Breast epithelium (tissue), 3 donors: ENCODE measurements at regions not wholly inside any gene's neighbourhood (a gene's known extent, or its start where the extent isn't known, plus 50 kb on each side); places are given as distances from the start of the nearest gene placed in this dataset.

Experiments
- POLR2A ChIP-seq: fragments of 450-650 bp; IDR thresholded peaks from one replicate; pipeline ENCODE4 v1.6.1; 2016; ENCODE audit warnings: antibody characterized with exemption, mild to moderate bottlenecking, moderate library complexity
- TF ChIP-seq, protein P1 (sequence below), 3 donors: fragments of 450-650 bp; IDR thresholded peaks; one replicate each; pipeline ENCODE4 v1.5.1; 2016 to 2017; ENCODE audit warnings: antibody characterized with exemption in 3 of 3, mild to moderate bottlenecking in 3 of 3, moderate library complexity in 3 of 3

DNA sequence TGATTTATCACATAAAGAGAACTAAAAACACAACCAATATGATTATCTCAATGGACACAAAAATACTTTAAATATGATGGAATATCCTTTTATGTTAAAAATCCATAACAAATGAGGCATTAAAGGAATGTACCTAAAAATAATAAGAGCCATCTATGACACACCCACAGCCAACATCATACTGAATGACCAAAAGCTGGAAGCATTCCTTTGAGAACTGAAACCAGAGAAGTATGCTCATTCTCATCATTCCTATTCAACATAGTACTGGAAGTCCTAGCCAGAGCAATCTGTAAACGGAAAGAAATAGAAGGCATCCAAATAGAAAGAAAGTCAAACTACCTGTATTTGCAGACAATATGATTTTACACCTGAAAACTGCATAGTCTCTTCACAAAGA is 671.0 kb downstream of the SLITRK1 start:
- TF ChIP-seq, protein P1, sequence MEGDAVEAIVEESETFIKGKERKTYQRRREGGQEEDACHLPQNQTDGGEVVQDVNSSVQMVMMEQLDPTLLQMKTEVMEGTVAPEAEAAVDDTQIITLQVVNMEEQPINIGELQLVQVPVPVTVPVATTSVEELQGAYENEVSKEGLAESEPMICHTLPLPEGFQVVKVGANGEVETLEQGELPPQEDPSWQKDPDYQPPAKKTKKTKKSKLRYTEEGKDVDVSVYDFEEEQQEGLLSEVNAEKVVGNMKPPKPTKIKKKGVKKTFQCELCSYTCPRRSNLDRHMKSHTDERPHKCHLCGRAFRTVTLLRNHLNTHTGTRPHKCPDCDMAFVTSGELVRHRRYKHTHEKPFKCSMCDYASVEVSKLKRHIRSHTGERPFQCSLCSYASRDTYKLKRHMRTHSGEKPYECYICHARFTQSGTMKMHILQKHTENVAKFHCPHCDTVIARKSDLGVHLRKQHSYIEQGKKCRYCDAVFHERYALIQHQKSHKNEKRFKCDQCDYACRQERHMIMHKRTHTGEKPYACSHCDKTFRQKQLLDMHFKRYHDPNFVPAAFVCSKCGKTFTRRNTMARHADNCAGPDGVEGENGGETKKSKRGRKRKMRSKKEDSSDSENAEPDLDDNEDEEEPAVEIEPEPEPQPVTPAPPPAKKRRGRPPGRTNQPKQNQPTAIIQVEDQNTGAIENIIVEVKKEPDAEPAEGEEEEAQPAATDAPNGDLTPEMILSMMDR (IDR thresholded peaks at IDR 0.05) = no peak
- no peak for TF ChIP-seq POLR2A
